PC-3 (cell line): ENCODE measurements at regions not wholly inside any gene's neighbourhood (a gene's known extent, or its start where the extent isn't known, plus 50 kb on each side); places are given as distances from the start of the nearest gene placed in this dataset.

Experiments
- EZH2 ChIP-seq: fragments of 300-600 bp; sonication (generic); IDR thresholded peaks from one replicate; pipeline ENCODE4 v1.6.1; 2017; ENCODE audit warnings: antibody characterized with exemption, mild to moderate bottlenecking, low read length; ENCODE audit not compliant: unreplicated experiment
- EZH2phosphoT487 ChIP-seq: fragments of 300-600 bp; sonication (generic); IDR thresholded peaks from 2 replicates; pipeline ENCODE4 v1.6.1; 2018; ENCODE audit warnings: mild to moderate bottlenecking, antibody characterized with exemption, low read length, borderline replicate concordance
- TF ChIP-seq, protein P1 (sequence below): fragments of 300-600 bp; sonication (generic); conservative IDR thresholded peaks from 2 replicates; pipeline ENCODE4 v1.5.1; 2017; ENCODE audit warnings: antibody characterized with exemption, low read depth, mild to moderate bottlenecking, low read length

- TF ChIP-seq, protein P1, sequence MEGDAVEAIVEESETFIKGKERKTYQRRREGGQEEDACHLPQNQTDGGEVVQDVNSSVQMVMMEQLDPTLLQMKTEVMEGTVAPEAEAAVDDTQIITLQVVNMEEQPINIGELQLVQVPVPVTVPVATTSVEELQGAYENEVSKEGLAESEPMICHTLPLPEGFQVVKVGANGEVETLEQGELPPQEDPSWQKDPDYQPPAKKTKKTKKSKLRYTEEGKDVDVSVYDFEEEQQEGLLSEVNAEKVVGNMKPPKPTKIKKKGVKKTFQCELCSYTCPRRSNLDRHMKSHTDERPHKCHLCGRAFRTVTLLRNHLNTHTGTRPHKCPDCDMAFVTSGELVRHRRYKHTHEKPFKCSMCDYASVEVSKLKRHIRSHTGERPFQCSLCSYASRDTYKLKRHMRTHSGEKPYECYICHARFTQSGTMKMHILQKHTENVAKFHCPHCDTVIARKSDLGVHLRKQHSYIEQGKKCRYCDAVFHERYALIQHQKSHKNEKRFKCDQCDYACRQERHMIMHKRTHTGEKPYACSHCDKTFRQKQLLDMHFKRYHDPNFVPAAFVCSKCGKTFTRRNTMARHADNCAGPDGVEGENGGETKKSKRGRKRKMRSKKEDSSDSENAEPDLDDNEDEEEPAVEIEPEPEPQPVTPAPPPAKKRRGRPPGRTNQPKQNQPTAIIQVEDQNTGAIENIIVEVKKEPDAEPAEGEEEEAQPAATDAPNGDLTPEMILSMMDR: no peak
- no peak for TF ChIP-seq EZH2phosphoT487
- no peak for TF ChIP-seq EZH2
Observed at GRCh38 chr3:157868196-157868595, 238.0 kb downstream of the SHOX2 start.
